BE2C (cell line): ENCODE measurements at regions not wholly inside any gene's neighbourhood (a gene's known extent, or its start where the extent isn't known, plus 50 kb on each side); places are given as distances from the start of the nearest gene placed in this dataset.

Experiments
- DNase-seq: peaks from one replicate; pipeline ENCODE4 v3.0.0-alpha.2; 2020
- H3K27me3 ChIP-seq: fragments of 250-450 bp; sonication (Bioruptor Pico); 2 replicates; pipeline ENCODE4 v1.5.1; 2020; ENCODE audit warnings: mild to moderate bottlenecking
- H3K36me3 ChIP-seq: fragments of 250-450 bp; sonication (Bioruptor Pico); 2 replicates; pipeline ENCODE4 v1.5.1; 2020; ENCODE audit warnings: mild to moderate bottlenecking
- H3K4me1 ChIP-seq: fragments of 250-450 bp; sonication (Bioruptor Pico); 2 replicates; pipeline ENCODE4 v1.5.1; 2020
- H3K4me3 ChIP-seq: 2 replicates; pipeline ENCODE4 v1.5.1; 2011; ENCODE audit warnings: low read depth, low read length
- H3K9me3 ChIP-seq: fragments of 250-450 bp; sonication (Bioruptor Pico); 2 replicates; pipeline ENCODE4 v1.5.1; 2020
- TF ChIP-seq, protein P1 (sequence below): IDR thresholded peaks from 2 replicates; pipeline ENCODE4 v1.5.1; 2012; ENCODE audit warnings: mild to moderate bottlenecking, low read depth, low read length

DNA sequence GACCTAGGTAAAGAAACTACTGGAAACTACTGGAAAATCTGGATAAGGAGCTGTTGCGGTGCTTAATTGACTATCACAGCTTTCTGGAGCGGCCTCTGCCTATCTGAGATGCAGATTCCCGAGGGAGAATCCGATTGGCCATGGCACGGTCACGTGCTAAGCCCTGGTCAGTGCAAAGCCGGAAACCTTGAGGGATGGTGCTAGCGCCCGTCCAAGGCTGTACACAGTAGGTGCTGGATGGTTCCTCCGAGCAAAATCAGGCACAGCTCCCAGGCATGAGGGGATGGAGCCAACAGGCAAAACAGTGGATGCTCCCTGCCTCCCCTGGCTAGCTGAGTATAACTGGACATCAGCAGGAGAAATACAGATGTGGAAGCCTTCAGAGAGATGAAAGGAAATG lies 238.7 kb upstream of the HES1 start:
- Histone ChIP-seq H3K4me3 (no peak overlapping the region), H3K4me1 (peaks cover 6% of the 10 kb centered on the region), H3K36me3 (no peaks in the 10 kb centered on the region), H3K9me3 (no peaks in the 10 kb centered on the region), H3K27me3 (no peaks in the 10 kb centered on the region)
- peak; percentile 46 for DNase-seq
- TF ChIP-seq, protein P1, sequence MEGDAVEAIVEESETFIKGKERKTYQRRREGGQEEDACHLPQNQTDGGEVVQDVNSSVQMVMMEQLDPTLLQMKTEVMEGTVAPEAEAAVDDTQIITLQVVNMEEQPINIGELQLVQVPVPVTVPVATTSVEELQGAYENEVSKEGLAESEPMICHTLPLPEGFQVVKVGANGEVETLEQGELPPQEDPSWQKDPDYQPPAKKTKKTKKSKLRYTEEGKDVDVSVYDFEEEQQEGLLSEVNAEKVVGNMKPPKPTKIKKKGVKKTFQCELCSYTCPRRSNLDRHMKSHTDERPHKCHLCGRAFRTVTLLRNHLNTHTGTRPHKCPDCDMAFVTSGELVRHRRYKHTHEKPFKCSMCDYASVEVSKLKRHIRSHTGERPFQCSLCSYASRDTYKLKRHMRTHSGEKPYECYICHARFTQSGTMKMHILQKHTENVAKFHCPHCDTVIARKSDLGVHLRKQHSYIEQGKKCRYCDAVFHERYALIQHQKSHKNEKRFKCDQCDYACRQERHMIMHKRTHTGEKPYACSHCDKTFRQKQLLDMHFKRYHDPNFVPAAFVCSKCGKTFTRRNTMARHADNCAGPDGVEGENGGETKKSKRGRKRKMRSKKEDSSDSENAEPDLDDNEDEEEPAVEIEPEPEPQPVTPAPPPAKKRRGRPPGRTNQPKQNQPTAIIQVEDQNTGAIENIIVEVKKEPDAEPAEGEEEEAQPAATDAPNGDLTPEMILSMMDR = no peak

DNA sequence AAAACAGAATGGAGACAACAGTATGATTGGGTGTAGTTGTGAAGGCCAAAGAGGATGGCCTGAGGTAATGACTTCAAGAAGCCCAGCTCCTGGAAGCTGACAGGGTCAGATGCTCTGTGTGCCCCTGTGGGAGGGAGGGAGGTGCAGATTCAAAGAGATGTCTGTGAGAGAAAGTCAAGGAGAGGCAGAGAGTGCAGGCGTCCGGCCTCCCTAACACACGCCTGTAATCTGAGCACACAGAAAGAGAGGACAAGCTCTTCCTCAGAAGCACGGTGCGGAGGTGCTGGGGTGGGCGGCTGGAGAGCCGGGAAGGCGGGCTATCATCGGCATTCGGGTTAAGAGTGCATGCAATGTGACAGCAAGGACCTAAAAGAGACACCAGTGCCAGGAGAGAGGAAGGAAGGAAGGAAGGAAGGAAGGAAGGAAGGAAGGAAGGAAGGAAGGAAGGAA lies 238.2 kb upstream of the HES1 start:
- Histone ChIP-seq H3K4me1 (peaks cover 6% of the 10 kb centered on the region), H3K4me3 (no peak overlapping the region), H3K27me3 (no peaks in the 10 kb centered on the region), H3K36me3 (no peaks in the 10 kb centered on the region), H3K9me3 (no peaks in the 10 kb centered on the region)
- TF ChIP-seq, protein P1 = no peak
- DNase-seq = no peak

- H3K4me1 ChIP-seq = peaks cover 6% of the 10 kb centered on the region
- TF ChIP-seq, protein P1 = no peak
- DNase-seq = no peak
- no peaks in the 10 kb centered on the region for H3K9me3 ChIP-seq
- no peak overlapping the region for H3K4me3 ChIP-seq
- H3K27me3 ChIP-seq = no peaks in the 10 kb centered on the region
- H3K36me3 ChIP-seq = no peaks in the 10 kb centered on the region
Observed at GRCh38 chr3:193899001-193899400, 236.9 kb upstream of the HES1 start.

DNA sequence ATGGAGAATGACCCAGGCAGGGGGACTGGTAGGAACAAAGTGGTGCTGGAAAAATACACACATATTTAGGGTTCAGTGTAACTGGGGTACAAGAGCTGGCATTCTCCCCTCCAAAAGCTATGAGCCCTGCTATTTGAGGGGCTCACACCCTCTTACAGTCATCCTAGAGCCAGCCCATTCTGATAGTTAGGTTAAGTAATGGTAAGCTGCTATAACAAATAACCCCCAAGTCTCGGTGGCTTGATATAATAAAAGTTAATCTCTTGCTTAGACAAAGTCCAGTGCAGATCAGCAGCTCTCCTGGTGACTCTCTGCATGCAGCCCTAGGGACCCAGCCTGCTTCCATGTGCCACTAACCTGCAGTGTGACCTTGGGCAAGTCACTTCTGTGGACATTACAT lies 234.9 kb upstream of the HES1 start:
- Histone ChIP-seq H3K9me3 (no peaks in the 10 kb centered on the region), H3K4me1 (peaks cover 6% of the 10 kb centered on the region), H3K36me3 (no peaks in the 10 kb centered on the region), H3K4me3 (no peak overlapping the region), H3K27me3 (no peaks in the 10 kb centered on the region)
- no peak for DNase-seq
- TF ChIP-seq, protein P1 = no peak

DNA sequence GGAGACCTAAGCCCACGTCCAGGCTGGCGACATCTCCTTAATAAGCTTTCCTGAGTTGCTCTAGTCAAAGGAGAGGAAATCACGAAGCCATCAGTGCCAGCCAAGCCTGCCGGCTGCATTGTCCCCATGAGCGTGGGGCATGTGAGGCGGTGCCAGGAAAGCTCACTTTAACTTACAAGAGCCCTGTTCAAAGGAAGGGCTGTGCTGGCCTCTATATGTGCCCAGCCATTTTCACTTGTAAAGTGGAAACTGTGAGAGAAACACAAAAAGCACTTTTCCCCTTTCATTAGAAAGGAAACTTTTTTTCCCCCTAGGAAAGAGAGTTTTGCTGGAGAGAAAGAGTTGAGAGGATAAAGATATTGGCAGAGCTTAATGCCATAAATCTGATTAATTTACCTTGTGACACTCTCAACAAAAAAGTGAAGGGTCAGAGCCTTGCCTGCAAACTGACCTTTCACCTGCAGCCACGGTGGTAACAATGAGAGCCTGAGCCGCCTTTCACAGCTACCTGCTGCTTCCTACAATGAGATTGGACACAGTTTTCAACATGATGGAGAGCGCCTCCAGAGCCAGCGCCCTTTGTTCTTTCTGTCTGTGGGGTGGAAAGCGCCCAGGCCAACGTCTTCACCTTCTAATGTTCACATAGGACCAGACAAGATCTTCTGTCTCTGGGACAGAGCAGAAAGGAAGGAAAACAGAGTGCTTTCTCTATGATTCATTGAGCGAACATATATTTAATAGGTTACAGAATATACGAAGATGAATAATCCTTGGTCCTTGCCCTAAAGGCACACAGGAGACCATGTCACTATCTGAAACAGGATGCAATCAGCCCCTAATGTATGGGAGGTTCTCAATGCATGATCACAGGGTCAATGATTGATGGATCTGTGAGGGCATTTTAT lies 233.1 kb upstream of the HES1 start:
- Histone ChIP-seq H3K9me3 (no peaks in the 10 kb centered on the region), H3K4me3 (no peak overlapping the region), H3K27me3 (no peaks in the 10 kb centered on the region), H3K36me3 (no peaks in the 10 kb centered on the region), H3K4me1 (no peaks in the 10 kb centered on the region; the same call in 1 of the 2 replicates)
- DNase-seq = no peak
- TF ChIP-seq, protein P1 = no peak

DNA sequence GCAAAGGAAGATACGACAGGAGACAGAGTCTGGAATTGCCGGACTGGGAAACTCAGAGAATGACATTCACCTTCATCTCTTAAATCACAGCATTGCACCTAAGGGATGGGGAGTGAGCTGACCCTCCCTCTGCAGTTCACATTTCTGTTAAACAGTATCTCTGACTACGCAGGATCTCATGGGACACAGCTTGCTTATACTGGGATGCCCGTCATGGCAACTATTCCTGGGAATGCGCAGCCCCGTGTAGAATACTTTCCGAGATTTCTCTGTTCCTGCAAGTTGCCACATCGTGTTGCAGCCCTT lies 232.5 kb upstream of the HES1 start:
- Histone ChIP-seq H3K36me3 (no peaks in the 10 kb centered on the region), H3K4me3 (no peak overlapping the region), H3K9me3 (no peaks in the 10 kb centered on the region), H3K27me3 (no peaks in the 10 kb centered on the region), H3K4me1 (no peaks in the 10 kb centered on the region; the same call in 1 of the 2 replicates)
- TF ChIP-seq, protein P1 = no peak
- no peak for DNase-seq
